H1 (cell line): ENCODE measurements at regions not wholly inside any gene's neighbourhood (a gene's known extent, or its start where the extent isn't known, plus 50 kb on each side); places are given as distances from the start of the nearest gene placed in this dataset.

ENCODE experiments used
- RNF2 ChIP-seq: fragments of 200-900, 300-1000 bp; sonication (generic); IDR thresholded peaks from 2 replicates; pipeline ENCODE4 v1.7.1; 2016; ENCODE audit warnings: borderline replicate concordance, low read depth, mild to moderate bottlenecking, antibody characterized with exemption, low read length; ENCODE audit not compliant: poor library complexity, severe bottlenecking; ENCODE audit errors: missing control alignments
- TF ChIP-seq, protein P1 (sequence below): fragments of 300-600 bp; sonication (generic); IDR thresholded peaks from 2 replicates; pipeline ENCODE4 v1.7.1; 2012; ENCODE audit warnings: low read length, moderate library complexity, mild to moderate bottlenecking, inconsistent platforms; ENCODE audit not compliant: insufficient replicate concordance

DNA sequence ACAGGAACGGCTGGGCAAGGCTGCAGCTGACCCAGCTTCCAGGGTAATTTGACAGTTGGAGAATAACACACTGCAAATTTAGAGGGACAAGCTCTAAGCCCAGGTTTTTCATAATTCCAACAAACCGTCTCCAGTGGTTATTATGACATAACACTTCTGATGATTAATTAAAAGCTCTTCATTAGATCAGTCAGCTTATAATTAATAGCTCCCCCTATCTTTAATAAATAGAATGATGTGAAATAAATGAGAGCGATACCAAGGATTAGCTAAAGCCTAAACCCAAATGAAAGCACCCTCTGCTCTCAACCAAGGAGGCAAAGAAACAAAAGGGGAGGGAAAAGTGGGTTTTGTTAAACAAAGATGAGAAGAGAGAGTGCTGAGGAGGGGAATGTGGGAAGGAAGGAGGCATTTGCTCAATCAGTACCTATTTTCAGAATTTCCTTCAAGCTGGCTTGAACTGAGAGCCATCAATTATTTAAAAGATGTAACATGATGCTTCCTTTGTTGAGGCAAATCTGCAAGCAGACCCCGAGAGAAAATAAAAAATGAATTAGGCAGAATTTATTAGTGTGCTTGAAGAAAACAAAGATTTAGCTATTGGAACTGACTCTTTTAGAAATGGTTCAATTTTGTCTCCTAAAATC lies 221.8 kb upstream of the ESRRG start (continued):
- TF ChIP-seq, protein P1, sequence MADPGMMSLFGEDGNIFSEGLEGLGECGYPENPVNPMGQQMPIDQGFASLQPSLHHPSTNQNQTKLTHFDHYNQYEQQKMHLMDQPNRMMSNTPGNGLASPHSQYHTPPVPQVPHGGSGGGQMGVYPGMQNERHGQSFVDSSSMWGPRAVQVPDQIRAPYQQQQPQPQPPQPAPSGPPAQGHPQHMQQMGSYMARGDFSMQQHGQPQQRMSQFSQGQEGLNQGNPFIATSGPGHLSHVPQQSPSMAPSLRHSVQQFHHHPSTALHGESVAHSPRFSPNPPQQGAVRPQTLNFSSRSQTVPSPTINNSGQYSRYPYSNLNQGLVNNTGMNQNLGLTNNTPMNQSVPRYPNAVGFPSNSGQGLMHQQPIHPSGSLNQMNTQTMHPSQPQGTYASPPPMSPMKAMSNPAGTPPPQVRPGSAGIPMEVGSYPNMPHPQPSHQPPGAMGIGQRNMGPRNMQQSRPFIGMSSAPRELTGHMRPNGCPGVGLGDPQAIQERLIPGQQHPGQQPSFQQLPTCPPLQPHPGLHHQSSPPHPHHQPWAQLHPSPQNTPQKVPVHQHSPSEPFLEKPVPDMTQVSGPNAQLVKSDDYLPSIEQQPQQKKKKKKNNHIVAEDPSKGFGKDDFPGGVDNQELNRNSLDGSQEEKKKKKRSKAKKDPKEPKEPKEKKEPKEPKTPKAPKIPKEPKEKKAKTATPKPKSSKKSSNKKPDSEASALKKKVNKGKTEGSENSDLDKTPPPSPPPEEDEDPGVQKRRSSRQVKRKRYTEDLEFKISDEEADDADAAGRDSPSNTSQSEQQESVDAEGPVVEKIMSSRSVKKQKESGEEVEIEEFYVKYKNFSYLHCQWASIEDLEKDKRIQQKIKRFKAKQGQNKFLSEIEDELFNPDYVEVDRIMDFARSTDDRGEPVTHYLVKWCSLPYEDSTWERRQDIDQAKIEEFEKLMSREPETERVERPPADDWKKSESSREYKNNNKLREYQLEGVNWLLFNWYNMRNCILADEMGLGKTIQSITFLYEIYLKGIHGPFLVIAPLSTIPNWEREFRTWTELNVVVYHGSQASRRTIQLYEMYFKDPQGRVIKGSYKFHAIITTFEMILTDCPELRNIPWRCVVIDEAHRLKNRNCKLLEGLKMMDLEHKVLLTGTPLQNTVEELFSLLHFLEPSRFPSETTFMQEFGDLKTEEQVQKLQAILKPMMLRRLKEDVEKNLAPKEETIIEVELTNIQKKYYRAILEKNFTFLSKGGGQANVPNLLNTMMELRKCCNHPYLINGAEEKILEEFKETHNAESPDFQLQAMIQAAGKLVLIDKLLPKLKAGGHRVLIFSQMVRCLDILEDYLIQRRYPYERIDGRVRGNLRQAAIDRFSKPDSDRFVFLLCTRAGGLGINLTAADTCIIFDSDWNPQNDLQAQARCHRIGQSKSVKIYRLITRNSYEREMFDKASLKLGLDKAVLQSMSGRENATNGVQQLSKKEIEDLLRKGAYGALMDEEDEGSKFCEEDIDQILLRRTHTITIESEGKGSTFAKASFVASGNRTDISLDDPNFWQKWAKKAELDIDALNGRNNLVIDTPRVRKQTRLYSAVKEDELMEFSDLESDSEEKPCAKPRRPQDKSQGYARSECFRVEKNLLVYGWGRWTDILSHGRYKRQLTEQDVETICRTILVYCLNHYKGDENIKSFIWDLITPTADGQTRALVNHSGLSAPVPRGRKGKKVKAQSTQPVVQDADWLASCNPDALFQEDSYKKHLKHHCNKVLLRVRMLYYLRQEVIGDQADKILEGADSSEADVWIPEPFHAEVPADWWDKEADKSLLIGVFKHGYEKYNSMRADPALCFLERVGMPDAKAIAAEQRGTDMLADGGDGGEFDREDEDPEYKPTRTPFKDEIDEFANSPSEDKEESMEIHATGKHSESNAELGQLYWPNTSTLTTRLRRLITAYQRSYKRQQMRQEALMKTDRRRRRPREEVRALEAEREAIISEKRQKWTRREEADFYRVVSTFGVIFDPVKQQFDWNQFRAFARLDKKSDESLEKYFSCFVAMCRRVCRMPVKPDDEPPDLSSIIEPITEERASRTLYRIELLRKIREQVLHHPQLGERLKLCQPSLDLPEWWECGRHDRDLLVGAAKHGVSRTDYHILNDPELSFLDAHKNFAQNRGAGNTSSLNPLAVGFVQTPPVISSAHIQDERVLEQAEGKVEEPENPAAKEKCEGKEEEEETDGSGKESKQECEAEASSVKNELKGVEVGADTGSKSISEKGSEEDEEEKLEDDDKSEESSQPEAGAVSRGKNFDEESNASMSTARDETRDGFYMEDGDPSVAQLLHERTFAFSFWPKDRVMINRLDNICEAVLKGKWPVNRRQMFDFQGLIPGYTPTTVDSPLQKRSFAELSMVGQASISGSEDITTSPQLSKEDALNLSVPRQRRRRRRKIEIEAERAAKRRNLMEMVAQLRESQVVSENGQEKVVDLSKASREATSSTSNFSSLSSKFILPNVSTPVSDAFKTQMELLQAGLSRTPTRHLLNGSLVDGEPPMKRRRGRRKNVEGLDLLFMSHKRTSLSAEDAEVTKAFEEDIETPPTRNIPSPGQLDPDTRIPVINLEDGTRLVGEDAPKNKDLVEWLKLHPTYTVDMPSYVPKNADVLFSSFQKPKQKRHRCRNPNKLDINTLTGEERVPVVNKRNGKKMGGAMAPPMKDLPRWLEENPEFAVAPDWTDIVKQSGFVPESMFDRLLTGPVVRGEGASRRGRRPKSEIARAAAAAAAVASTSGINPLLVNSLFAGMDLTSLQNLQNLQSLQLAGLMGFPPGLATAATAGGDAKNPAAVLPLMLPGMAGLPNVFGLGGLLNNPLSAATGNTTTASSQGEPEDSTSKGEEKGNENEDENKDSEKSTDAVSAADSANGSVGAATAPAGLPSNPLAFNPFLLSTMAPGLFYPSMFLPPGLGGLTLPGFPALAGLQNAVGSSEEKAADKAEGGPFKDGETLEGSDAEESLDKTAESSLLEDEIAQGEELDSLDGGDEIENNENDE, result peak; percentile 25
- no peak for TF ChIP-seq RNF2
- TF ChIP-seq, all 59 proteins: peak for 1
